Neural crest cell (in vitro differentiated cells): ENCODE measurements at regions not wholly inside any gene's neighbourhood (a gene's known extent, or its start where the extent isn't known, plus 50 kb on each side); places are given as distances from the start of the nearest gene placed in this dataset.
"Not testable (repeated sequence)": the region's sequence is repeated elsewhere in the genome, so short reads cannot be mapped to it uniquely, and the experiment has no call there.

Source experiments
- DNase-seq: peaks from one replicate; pipeline ENCODE4 v3.0.0; 2021; ENCODE audit warnings: low read depth, mixed read lengths, low spot score
- H3K27ac Mint-ChIP-seq: one replicate; pipeline ENCODE4 v1.8.0; 2021; ENCODE audit warnings: mild to moderate bottlenecking, mixed read lengths; ENCODE audit not compliant: unreplicated experiment
- H3K27me3 Mint-ChIP-seq: 2 replicates; pipeline ENCODE4 v1.8.0; 2021; ENCODE audit warnings: low read depth, mild to moderate bottlenecking, mixed read lengths
- H3K36me3 Mint-ChIP-seq: 2 replicates; pipeline ENCODE4 v1.8.0; 2021; ENCODE audit warnings: low read depth, mild to moderate bottlenecking, mixed read lengths
- H3K4me1 Mint-ChIP-seq: 2 replicates; pipeline ENCODE4 v1.8.0; 2021; ENCODE audit warnings: mixed read lengths
- H3K4me3 Mint-ChIP-seq: one replicate; pipeline ENCODE4 v1.8.0; 2021; ENCODE audit warnings: mild to moderate bottlenecking, mixed read lengths
- H3K9me3 Mint-ChIP-seq: 2 replicates; pipeline ENCODE4 v1.8.0; 2021; ENCODE audit warnings: mixed read lengths
- TF ChIP-seq, protein P1 (sequence below): fragments of 200-600 bp; sonication (generic); conservative IDR thresholded peaks from 2 replicates; pipeline ENCODE4 v1.5.0; 2021; ENCODE audit warnings: antibody characterized with exemption, mild to moderate bottlenecking

DNA sequence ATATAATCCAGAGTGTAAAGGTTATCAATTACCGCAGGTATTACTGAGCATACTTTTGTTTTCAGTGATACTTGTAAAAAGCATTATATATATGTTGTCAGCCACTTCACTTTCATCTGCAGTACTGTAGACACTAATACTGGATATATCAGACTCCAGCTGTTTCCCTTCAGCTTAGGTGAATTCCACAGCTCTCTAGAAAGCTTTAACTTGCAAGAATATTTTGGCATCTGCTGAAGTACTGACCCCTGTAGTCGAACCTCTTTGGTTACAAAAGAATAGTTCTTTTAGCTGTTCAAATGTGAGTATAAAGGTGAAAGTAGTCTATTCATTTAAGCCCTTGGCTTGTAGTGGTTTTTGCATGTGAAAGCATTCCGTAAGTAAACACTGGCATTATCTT is 1222.7 kb upstream of the TENM3 start:
- Mint-ChIP-seq H3K9me3 (peaks cover 6% of the 10 kb centered on the region), H3K27me3 (no peaks in the 10 kb centered on the region), H3K4me3 (no peak overlapping the region), H3K4me1 (no peaks in the 10 kb centered on the region), H3K36me3 (no peaks in the 10 kb centered on the region), H3K27ac (no peak overlapping the region)
- no peak for DNase-seq
- TF ChIP-seq, protein P1, sequence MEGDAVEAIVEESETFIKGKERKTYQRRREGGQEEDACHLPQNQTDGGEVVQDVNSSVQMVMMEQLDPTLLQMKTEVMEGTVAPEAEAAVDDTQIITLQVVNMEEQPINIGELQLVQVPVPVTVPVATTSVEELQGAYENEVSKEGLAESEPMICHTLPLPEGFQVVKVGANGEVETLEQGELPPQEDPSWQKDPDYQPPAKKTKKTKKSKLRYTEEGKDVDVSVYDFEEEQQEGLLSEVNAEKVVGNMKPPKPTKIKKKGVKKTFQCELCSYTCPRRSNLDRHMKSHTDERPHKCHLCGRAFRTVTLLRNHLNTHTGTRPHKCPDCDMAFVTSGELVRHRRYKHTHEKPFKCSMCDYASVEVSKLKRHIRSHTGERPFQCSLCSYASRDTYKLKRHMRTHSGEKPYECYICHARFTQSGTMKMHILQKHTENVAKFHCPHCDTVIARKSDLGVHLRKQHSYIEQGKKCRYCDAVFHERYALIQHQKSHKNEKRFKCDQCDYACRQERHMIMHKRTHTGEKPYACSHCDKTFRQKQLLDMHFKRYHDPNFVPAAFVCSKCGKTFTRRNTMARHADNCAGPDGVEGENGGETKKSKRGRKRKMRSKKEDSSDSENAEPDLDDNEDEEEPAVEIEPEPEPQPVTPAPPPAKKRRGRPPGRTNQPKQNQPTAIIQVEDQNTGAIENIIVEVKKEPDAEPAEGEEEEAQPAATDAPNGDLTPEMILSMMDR = no peak

DNA sequence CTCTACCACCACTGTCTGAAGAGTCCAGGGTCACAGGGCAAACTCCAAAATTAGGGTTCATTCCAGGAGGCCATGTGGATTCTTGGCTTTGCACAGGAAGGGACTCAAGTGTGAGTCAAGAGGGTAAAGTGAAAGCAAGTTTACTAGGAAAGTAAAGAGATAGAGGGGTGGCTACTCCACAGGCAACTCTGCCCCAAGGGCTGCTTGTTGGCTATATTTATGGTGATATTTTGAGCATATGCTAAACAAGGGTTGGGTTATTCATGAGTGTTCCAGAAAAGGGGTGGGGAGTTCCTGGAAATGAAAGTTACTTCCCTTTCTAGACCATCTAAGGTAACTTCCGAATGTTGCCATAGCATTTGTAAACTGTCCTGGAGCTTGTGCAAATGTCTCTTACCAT is 1222.0 kb upstream of the TENM3 start:
- Mint-ChIP-seq H3K4me3 (no peak overlapping the region), H3K36me3 (no peaks in the 10 kb centered on the region), H3K27me3 (no peaks in the 10 kb centered on the region), H3K9me3 (peaks cover 6% of the 10 kb centered on the region), H3K27ac (no peak overlapping the region), H3K4me1 (no peaks in the 10 kb centered on the region)
- no peak for DNase-seq
- TF ChIP-seq, protein P1 = no peak

DNA sequence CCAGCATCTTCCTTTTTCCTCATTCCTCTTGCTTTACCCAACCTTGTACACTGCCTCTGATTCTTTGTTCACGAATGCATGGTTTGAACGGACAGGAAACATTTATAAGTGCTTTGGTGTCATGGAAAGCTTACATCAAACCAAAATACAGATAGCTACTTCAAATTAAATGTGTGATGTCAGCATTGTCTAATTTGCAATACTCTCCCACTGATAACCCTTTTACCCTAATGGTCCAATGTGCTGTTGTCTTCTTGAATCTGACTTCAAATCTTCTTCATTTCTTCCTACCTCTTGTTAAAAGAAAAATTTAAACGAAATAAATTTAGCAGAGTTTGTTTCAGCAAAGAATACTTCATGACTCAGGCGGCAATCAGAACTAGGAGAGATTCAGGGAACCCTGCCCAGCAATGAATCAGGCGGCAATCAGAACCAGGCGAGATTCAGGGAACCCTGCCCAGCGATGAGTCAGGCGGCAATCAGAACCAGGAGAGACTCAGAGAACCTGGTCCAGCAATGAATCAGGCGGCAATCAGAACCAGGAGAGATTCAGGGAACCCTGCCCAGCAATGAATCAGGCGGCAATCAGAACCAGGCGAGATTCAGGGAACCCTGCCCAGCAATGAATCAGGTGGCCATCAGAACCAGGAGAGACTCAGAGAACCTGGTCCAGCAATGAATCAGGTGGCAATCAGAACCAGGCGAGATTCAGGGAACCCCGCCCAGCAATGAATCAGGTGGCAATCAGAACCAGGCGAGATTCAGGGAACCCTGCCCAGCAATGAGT is 1212.9 kb upstream of the TENM3 start:
- not testable (repeated sequence) for H3K36me3 Mint-ChIP-seq, DNase-seq, H3K27ac Mint-ChIP-seq, H3K4me1 Mint-ChIP-seq, H3K27me3 Mint-ChIP-seq, H3K9me3 Mint-ChIP-seq, H3K4me3 Mint-ChIP-seq

DNA sequence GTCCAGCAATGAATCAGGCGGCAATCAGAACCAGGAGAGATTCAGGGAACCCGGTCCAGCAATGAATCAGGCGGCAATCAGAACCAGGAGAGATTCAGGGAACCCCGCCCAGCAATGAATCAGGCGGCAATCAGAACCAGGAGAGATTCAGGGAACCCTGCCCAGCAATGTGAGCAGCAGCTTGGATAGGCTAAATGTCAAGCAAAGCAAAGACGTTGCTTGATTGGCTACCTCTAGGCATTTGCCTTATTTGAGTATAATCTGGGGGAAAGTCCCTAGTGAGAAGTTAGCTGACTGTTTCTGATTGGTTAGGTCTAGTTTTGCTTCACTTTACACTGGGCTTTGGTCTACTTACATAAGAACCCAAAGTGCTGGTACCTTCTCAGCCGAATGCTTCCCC is 1212.2 kb upstream of the TENM3 start:
- no peak overlapping the region for H3K27ac Mint-ChIP-seq
- no peaks in the 10 kb centered on the region for H3K27me3 Mint-ChIP-seq
- H3K4me1 Mint-ChIP-seq = no peaks in the 10 kb centered on the region
- DNase-seq = no peak
- peaks cover 9% of the 10 kb centered on the region for H3K9me3 Mint-ChIP-seq
- H3K36me3 Mint-ChIP-seq = no peaks in the 10 kb centered on the region
- H3K4me3 Mint-ChIP-seq = no peak overlapping the region
- TF ChIP-seq, protein P1 = no peak

DNA sequence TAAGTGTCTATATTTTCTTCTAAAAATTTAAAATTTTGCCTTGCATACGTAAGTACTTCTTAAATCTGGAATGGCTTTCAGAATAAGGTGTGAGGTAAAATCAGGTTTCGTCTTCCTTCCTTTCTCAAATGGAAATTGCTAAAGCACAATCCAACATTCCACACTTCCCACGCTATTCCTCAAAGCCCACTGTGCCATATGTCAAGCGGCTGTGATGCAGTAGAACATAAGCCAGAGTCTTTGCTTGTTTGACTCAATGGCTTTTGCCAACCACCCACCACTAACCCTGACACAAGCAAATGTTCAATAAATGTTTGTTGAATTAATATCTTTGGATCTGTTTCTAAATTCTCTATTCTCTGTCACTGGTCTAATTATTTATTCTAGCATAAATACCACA is 1199.7 kb upstream of the TENM3 start:
- Mint-ChIP-seq H3K36me3 (no peaks in the 10 kb centered on the region), H3K4me1 (no peaks in the 10 kb centered on the region), H3K9me3 (peaks cover 6% of the 10 kb centered on the region), H3K27ac (no peak overlapping the region), H3K27me3 (no peaks in the 10 kb centered on the region), H3K4me3 (no peak overlapping the region)
- TF ChIP-seq, protein P1 = no peak
- no peak for DNase-seq

DNA sequence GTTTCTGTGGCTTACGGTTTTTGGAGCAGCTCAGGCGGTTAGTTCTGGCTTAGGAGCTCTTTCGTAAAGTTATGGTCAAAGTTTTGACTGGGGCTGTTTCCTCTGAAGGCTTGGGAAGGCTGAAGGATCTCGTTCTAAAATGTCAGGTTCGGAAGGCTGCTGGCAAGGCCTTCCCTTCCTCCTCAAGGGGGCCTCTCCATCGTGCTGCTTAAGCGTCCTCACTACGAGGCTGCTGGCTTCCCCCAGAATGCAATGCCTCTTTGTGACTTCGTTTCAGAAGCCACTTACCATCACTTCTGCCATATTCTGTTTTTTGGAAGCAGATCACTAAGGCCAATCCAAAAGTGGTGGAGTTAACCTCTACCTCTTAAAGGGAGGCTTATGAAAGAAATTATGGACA is 1196.4 kb upstream of the TENM3 start:
- Mint-ChIP-seq H3K4me1 (no peaks in the 10 kb centered on the region), H3K27me3 (no peaks in the 10 kb centered on the region), H3K36me3 (no peaks in the 10 kb centered on the region), H3K27ac (no peak overlapping the region), H3K4me3 (no peak overlapping the region), H3K9me3 (peaks cover 4% of the 10 kb centered on the region)
- TF ChIP-seq, protein P1 = no peak
- no peak for DNase-seq
